ENCODE measurements at regions not wholly inside any gene's neighbourhood (a gene's known extent, or its start where the extent isn't known, plus 50 kb on each side); places are given as distances from the start of the nearest gene placed in this dataset.

- DNase-seq = no peak
Observed at GRCh38 chr1:13981142-13981541, 281.2 kb downstream of the PRDM2 start.

GRCh38 chr1:13983393-13983792, 283.4 kb downstream of the PRDM2 start:
- no peak for DNase-seq

DNA sequence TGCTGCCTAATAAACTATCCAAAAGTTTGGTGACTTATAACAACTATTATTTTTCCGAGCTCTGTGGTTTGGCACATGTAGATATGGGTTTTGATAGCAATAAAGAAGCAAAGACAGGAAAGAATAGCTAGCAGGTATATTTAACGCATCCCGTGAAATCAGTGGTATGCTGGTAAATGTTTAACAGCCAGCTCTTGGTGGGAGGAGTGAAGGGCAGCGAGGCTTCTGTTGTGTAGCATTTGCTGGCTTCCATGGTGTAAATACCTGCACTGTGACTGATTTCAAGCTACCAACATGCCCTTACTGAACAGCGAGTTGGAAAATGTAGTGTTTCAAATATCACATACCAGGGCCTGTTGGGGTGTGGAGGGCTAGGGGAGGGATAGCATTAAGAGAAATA, 291.0 kb downstream of the PRDM2 start:
- DNase-seq = no peak

DNA sequence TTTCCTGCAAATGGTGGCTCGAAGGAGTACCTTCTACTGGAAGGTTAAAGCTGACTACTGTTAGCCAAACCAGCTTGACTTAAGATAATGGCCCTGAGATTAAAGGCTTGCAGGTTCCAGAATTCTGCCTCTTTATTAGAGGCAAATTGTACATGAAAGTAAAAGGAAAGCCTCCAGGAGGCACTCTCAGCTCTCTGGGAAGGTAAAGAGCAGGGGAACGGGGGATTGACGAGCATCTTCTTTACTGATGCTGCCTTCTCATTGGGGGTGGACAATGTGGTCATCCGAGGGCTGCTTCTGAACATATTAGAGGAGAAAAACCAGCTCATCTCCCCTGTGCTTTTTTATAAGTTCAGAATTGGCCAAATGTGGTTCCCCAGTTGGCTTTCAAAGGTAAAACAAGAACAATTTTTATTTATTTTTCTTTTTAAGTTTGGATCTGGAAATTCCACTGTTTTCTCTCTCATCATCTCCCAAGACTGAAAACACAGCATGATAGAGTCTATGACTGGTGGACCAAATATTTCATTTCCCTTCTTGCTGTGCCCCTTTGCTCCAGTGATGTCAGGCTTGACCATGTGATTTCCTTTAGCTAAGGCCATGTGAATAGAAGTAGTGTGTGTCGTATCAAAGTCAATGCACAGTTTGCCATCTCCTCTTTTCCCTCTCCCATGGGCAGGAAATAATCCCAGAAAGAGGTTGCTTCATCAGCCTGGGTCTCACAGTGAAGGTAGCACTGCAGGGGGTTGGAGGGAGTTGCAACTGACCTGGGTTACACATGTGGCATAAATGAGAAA, 292.7 kb downstream of the PRDM2 start:
- DNase-seq = no peak

DNA sequence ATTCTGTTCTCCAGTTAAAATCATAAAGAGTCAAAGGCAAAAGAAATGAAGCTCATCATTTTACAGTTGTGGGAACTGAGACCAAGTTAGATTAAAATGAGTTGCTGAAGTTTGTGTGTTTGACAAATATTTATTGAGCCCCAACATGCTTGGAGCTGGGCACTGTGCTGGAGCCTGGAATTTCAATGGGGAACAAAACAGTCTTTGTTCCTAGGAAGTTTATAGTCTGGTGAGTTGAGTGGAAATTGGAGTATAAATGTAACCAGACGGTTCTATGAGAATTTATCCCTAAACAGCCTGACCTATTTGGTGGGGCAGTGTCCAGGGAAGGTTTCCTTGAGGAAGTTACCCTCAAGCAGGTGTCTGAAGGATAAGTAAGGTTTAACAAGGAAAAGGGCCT, 294.4 kb downstream of the PRDM2 start:
- no peak for DNase-seq

DNA sequence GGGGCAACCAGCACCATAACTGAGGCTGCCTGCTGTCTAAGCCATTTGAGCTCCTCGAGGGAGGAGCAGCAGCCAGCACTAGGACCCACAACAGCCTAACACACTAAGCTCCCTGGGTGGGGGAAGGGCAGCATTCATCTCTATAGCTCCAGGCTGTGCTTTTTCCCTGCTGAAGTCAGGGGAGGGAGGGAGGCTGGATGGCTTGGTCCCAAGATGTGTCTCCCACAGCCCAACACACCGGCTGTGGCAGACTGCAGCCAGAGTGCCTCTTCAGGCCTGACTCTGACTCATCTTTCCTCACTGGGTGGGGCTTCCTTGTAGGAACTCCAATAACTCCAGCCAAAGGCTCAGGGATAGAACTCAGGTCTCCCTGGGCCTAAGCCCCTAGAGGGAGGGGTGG, 296.3 kb downstream of the PRDM2 start:
- DNase-seq = no peak

GRCh38 chr1:14003552-14003951, 303.6 kb downstream of the PRDM2 start:
- DNase-seq = no peak

DNA sequence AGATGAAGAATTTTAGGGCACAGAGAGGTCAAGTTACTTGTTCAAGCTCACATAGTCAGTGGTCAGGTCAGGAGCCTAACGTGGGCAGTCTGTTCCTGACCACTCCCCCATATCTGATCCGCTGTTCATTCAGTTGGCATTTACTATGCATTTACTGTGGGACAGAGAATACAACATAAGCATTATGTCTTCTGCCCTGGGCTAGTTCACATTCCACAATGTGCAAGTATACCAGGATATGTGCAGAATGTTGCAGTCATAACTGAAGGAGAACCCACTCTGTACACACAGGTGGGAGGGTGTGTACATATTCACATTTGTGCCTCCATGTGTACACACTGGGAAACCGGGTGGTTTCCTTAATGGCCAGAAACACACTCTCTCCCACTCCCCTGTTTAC, 309.6 kb downstream of the PRDM2 start:
- no peak for DNase-seq

DNA sequence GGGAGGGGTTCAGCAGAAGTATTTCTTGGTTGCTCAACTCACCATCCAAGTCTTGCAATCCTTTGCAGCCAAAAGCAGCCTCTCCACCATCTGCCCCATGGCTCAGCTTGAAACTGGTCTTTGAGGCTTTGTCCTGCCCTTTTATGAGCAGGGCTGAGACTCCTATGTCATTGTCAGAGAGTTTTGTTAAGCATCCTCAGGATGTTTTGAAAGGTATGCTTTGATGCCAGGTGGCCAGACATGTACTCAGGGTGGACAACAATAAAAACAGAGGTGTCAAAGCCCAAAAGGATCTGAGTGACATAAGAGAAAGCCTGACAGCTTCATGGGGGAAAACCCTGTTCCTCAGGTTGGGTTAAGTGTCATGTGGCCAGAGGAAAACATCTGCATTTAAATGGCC, 310.5 kb downstream of the PRDM2 start:
- no peak for DNase-seq

GRCh38 chr1:14011132-14011531, 311.1 kb downstream of the PRDM2 start:
- no peak for DNase-seq

GRCh38 chr1:14011888-14012287, 311.9 kb downstream of the PRDM2 start:
- no peak for DNase-seq

GRCh38 chr1:14014929-14015328, 314.9 kb downstream of the PRDM2 start:
- no peak for DNase-seq

DNA sequence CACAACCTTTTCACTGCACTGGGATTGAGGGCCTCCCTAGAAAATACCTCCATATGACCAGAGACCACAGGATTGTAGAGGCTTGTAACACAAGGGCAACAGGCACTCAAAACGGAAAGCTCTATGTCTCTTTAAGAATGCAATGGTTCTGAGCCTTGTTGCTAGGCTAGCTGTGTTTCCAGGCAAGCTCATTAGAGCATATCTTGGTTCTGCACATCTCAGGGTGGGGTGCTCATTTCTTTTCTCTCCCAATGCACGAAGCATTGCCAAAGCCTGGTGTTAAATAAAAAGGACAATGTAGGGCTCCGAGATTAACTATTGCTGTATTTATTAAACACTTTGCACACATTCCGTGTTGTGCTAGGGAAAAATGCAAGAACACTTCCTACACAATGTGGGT, 315.9 kb downstream of the PRDM2 start:
- DNase-seq = no peak

DNA sequence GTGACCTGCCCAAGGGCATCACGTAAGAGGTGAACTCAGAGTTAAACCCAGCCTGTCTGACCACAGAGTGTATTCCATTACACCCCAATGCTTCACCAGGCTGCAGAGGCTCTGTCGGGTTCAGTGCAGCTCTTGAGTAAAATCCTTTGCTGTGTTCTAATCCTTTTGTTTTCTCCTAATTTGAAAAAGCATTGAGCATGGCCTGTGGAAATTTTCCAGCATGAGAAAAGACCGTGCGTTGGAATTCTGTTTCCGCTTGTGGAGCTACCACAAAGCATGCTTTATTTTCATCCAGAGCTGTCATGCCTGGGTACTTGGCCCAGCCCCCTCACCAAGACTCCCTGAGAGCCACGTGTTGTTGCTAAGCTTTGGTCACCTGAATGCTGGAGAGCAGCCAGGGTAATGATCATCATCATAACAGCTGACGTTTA, 317.6 kb downstream of the PRDM2 start:
- no peak for DNase-seq

- DNase-seq = no peak
Observed at GRCh38 chr1:14019461-14019860, 319.5 kb downstream of the PRDM2 start.

DNA sequence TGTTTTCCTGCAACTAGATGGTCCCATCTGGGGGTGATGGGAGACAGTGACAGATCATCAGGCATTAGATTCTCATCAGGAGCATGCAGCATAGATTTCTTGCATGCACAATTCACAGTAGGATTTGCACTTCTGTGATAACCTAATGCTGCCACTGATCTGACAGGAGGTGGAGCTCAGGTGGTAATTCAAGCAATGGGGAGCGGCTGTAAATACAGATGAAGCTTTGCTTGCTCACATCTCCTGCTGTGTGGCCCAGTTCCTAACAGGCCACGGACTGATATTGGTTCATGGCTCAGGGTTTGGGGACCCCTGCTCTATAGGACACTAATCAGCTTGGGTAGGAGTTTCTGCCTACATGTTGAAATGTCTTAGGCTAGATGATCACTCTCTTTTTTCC, 320.0 kb downstream of the PRDM2 start:
- DNase-seq = no peak

- DNase-seq = no peak
Observed at GRCh38 chr1:14027099-14027498, 327.1 kb downstream of the PRDM2 start.

GRCh38 chr1:14031461-14031860, 331.5 kb downstream of the PRDM2 start:
- no peak for DNase-seq

- DNase-seq = no peak
Observed at GRCh38 chr1:14034506-14034905, 334.5 kb downstream of the PRDM2 start.

- no peak for DNase-seq
Observed at GRCh38 chr1:14037101-14037847, 337.3 kb downstream of the PRDM2 start.

DNA sequence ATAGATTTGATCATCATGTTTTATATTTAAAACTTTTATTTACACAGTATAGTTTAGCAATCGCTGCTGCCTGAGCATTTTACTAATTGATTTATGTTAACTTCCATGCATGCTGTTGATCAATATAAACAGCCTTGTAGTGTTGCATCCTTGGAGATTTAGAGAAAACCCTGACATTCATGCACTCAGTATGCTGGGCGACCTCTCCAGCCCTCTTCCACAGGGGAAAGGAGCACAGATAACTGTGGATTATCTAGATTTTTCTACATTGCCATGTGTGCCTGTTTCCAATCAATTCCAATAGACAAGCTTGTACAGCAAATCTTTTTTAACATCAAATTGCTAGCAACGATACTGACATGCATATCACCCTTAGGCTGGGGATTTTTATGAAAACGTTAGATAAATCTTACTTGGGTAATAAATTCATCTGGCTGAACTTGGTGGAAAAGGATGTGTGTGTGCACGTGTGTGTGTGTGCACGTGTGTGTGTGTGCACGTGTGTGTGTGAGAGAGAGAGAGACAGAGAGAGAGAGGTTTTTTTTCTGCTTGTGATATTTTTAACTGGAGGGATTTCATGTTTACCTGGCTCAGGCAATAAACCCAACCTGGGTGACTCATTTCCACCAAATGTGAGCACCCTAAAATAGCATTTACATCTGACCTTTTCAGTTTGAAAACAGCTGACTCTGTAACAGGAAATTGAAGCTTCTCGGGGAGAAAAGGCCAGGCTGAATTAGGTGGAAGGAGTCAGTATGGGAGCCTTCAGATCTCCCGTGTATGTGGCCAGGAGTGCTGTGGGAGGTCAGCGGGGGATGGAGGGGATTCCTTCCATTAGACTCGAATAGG, 339.8 kb downstream of the PRDM2 start:
- DNase-seq = no peak

- no peak for DNase-seq
Observed at GRCh38 chr1:14049965-14050364, 350.0 kb downstream of the PRDM2 start.

DNA sequence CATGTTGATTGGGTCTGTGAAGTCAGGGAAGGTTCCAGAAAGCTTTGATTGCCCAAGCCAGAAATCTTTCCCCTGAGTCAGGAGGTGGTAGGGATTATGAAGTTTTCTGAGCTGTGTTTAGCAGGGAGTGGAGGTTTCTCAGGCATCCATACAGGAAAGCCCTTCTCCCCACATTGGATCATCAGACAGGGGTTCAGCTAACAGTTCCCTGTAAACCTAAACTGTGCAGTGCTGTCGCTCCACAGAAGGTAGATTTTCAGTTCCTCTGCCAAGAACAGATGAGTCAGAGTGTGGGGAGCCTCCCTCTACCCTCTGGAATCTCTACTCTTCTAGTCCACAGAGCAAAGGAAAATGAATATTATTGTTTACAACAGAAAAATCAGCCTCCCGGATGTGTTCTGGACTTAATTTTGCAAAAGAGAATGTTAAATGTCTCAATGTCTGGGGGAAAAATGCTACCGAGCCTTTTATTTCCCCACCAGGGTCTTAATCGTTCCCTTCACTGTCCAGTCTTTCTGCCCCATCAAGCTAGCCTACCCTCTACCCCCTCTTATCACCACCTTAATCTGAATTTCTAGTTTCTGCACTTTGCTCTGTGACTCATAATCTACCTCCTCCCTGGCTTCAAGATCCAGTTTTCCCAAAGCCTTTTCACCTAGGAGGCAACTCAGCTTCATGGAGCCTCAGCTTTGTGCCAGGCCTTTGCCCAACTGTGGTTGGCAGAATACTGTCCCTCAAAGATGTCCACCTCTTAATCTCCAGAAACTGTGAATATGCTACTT, 355.6 kb downstream of the PRDM2 start:
- DNase-seq = peak; percentile 37
